ENCODE measurements at regions not wholly inside any gene's neighbourhood (a gene's known extent, or its start where the extent isn't known, plus 50 kb on each side); places are given as distances from the start of the nearest gene placed in this dataset.

DNA sequence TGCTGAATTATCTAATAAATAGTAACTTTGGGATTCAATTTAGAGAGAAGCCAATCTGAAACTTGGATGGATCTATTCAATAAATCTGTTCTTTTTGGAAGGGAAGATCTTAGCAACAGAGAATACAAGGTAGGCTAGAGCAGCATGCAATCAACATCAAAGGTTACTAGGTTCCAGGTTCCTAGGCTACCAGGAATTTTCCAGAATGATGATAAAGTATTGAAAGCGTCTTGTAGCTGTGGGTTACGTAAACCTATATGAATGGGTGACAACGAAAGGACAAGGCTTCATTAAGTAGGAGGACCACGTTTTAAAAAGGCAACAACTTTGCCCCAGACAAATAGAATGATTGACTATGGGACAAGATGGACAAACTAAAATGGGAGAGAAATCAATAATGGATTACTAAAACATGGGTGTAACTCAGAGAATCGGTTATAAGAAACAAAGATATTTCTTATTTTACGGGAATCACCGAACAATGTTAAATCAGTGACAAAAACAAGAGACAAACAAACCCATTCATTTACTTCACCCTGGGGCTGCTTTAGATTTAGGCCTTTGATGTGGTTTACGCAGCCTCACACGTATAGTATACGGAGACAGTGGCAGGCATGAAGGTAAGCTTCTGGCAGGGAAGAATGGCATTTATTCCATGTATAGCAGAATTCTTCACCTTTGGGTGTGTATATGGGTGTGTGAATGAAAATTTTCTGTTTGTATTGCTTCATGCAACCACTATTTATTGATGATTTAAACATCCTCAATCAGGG, 732.6 kb upstream of the PABPC4L start:
- TF ChIP-seq EP300 (IDR thresholded peaks at IDR 0.05; ENCODE audit: borderline replicate concordance) (no peak), CEBPB (IDR thresholded peaks at IDR 0.05) (no peak), EGR1 (IDR thresholded peaks at IDR 0.05) (no peak), TCF12 (IDR thresholded peaks at IDR 0.05; ENCODE audit: low read depth) (no peak), TAF1 (IDR thresholded peaks at IDR 0.05; ENCODE audit: low read depth) (no peak), YY1 (IDR thresholded peaks at IDR 0.05; ENCODE audit: low read depth) (no peak), TEAD4 (IDR thresholded peaks at IDR 0.05) (no peak), CREB1 (IDR thresholded peaks at IDR 0.05; ENCODE audit: low read depth) (no peak), RAD21 (IDR thresholded peaks at IDR 0.05; ENCODE audit: low read depth) (no peak), NFIC (IDR thresholded peaks at IDR 0.05) (no peak), FOXM1 (IDR thresholded peaks at IDR 0.05; ENCODE audit: borderline replicate concordance, low read depth) (no peak)
- TF ChIP-seq, protein P1, sequence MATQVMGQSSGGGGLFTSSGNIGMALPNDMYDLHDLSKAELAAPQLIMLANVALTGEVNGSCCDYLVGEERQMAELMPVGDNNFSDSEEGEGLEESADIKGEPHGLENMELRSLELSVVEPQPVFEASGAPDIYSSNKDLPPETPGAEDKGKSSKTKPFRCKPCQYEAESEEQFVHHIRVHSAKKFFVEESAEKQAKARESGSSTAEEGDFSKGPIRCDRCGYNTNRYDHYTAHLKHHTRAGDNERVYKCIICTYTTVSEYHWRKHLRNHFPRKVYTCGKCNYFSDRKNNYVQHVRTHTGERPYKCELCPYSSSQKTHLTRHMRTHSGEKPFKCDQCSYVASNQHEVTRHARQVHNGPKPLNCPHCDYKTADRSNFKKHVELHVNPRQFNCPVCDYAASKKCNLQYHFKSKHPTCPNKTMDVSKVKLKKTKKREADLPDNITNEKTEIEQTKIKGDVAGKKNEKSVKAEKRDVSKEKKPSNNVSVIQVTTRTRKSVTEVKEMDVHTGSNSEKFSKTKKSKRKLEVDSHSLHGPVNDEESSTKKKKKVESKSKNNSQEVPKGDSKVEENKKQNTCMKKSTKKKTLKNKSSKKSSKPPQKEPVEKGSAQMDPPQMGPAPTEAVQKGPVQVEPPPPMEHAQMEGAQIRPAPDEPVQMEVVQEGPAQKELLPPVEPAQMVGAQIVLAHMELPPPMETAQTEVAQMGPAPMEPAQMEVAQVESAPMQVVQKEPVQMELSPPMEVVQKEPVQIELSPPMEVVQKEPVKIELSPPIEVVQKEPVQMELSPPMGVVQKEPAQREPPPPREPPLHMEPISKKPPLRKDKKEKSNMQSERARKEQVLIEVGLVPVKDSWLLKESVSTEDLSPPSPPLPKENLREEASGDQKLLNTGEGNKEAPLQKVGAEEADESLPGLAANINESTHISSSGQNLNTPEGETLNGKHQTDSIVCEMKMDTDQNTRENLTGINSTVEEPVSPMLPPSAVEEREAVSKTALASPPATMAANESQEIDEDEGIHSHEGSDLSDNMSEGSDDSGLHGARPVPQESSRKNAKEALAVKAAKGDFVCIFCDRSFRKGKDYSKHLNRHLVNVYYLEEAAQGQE (IDR thresholded peaks at IDR 0.05; ENCODE audit: low read depth) = no peak
- TF ChIP-seq, protein P2, sequence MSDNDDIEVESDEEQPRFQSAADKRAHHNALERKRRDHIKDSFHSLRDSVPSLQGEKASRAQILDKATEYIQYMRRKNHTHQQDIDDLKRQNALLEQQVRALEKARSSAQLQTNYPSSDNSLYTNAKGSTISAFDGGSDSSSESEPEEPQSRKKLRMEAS (IDR thresholded peaks at IDR 0.05) = no peak
